HG03378 (cell line): ENCODE measurements at regions not wholly inside any gene's neighbourhood (a gene's known extent, or its start where the extent isn't known, plus 50 kb on each side); places are given as distances from the start of the nearest gene placed in this dataset.
"Not testable (repeated sequence)": the region's sequence is repeated elsewhere in the genome, so short reads cannot be mapped to it uniquely, and the experiment has no call there.

Experiments used
- ATAC-seq: cut with Tn5 transposase; IDR thresholded peaks from one replicate; pipeline ENCODE4 v1.9.1; 2021; ENCODE audit warnings: mild to moderate bottlenecking, moderate library complexity; ENCODE audit not compliant: unreplicated experiment

DNA sequence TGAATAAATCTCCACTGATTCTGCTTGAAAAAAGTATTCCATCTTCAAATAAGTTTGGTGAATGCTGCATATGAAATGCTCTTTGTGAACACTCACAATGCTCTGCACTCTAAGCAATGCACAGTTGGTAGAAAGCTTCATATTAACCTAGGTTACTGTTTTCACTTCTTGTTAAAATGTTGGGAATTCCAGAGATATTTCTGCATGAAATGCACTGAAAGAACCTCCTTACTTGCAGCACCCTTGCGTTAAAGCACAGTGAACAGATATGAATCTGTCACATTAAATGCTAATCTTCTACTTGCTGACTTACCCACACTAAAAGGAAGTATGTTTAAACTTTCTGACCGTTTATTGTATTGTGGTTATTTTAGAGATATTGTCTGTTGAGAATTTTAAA lies 584.1 kb upstream of the NUDT12 start:
- ATAC-seq, result no peak

DNA sequence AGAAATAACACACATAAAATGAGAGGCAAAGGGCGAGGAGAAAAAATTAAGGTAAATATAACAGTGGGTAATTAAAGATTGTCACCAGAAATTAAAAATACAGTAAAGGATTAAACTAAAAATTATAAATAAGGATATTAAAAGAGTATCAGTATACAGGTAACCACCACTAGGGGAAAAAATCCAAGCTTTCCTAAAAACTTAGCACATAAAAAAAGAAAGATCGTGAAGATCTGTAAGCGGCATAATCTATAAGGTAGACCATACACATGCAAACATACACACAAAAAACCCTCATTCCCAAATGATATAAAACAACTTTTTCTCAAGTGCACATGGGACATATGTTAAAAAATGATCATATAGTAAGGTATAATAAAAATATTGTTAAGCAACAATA lies 577.3 kb upstream of the NUDT12 start:
- ATAC-seq, result no peak

DNA sequence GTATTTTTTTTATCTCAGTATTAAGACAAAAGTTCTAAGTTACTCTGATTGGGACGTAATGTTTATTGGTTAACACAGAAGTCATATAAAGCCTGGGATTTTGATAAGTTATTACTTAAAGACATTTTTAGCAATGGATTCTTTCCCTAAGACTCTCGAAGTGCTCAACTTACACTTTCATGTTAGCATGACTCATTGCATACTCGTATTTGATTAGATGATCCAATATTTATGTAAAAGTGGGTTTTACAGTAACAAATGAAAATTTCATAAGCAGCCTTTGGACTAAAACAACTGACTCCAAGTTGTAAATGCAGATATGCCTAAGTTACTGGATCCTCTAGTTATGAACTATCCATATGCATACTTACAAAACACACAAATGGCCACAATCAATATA lies 567.7 kb upstream of the NUDT12 start:
- ATAC-seq, result no peak

DNA sequence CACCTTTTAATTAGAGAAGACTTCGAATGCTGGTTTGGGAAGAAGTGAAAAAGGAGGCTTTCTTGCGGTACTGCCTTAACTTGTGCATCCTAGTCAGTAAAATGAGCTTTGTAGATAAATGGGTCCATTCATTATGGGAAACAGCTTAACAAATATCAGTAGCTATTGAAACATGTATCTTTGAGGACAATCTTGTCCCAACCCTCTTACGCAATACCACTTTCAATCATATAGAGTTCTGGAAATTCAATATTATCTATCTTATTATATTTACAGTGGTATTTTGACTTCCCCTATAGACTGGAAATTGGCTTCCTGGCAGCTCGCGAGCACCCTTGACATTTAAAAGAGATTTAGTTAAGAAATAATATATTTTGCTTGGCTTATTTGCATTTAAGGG lies 565.8 kb upstream of the NUDT12 start:
- ATAC-seq, result no peak

DNA sequence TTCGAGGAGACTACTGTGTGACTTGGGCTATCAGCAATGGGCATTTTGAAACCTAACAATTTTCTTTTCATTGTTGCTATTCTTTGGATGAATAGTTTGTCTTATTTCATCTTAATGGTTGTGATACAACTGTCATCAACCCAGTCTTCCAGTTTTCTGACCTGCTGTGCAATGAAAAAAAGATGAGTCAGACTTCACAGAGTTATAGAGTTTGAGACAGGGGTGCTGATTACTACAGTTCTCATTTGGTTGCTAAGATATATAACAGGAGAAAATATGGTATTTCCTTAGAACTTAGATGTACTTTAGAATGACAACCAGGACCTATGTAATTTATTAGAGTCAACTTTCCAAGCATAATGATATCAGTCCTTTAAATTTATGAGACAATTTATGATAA lies 564.4 kb upstream of the NUDT12 start:
- no peak for ATAC-seq

DNA sequence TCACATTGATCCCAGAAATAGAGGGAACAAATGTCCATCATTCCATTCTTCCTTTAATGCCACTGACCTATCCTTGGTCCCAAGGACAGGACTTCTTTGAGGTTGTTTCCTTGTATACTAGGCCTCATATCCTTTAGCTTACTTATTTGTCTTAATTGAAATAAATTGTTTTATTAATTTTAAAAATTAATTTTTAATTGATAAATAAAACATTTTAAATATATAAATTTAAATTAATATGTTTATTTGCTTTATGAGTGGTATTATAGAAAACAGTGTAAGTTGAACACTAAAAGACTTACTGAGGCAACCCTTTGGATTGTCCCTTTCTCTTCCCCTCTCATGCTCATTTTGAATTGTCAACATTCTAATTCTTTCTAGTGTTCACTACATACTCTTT lies 556.9 kb upstream of the NUDT12 start:
- no peak for ATAC-seq

DNA sequence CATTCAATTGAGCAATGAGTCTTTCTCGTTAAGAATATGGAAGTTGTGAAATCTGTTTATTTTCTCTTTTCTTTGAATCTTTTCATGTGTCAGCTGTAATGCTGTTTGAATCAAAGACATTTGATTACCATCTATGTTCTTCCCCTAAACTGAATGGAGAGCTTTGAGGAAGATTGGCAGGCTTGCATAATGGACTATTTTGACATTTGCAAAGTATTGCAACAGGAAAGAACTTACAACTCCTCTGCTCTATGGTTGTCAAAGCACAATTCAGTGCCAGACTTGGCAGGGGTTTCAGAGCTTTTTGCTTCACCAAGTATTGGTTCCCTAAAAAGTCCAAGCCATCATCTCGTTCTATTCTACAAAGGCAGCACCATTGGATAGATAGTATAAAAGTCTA lies 549.0 kb upstream of the NUDT12 start:
- no peak for ATAC-seq

DNA sequence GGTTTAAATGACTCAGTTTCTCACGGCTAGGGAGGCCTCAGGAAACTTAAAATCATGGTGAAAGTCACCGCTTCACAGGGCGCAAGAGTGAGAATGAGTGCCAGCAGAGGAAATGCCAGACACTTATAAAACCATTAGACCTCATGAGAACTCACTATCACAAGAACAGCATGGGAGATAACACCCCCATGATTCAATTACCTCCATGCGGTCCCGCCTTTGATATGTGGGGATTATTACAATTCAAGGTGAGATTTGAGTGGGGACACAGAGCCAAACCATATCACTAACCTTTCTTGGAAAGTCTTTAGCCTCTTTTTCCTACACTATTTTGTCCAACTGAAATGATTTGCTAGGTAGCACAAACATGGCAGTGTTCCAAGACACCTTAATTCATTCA lies 533.9 kb upstream of the NUDT12 start:
- ATAC-seq, result no peak

DNA sequence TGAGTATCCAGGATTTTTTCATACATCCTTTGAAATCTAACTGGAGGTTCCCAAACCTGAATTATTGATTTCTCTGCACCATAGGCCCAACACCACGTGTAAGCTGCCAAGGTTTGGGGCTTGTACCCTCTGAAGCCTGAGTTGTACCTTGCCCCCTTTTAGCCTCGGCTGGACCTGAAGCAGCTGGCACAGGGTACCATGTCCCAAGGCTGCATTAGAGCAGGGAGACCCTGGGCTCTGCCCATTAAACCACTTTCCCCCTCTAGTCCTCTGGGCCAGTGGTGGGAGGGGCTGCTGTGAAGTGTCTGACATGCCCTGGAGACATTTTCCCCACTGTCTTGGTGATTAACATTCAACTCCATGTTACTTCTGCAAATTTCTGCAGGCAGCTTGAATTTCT lies 532.9 kb upstream of the NUDT12 start:
- ATAC-seq, result no peak

DNA sequence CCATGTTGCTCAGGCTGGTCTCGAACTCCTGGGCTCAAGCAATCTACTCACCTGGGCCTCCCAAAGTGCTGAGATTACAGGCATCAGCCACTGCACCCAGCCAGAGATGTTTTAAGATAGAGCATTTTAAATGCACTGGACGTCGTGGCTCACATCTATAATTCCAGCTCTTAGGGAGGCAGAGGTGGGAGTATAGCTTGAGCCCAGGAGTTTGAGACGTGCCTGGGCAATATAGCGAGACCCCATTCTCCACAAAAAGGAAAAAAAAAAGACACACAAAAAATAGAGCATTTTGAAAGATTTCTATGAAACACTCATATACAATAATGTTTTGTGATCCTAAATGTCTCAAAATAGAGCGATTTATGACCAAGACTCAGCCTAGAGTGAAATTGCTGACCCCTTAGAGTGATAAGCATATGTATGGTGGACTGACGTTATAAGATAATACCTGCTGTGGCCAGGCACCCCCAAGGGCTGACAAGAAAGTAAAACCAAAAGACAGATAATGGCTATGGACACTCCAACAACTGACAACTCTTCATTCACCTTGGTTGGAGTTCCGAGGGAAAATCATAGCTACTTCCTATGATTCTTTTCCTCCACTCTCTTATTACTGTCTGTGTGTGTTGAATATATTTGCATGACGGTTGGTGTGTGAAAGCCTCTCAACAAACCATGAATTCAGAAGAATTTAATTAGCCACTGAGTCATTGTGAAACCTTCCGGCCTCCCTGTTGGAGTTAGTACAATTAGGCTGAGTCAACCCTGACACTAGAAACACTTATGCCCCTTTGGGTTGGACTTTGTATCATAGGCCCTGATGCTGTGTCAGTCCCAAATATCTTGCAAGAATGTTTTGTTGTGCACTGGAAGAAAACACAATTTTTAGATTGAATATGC lies 526.5 kb upstream of the NUDT12 start:
- no peak for ATAC-seq

DNA sequence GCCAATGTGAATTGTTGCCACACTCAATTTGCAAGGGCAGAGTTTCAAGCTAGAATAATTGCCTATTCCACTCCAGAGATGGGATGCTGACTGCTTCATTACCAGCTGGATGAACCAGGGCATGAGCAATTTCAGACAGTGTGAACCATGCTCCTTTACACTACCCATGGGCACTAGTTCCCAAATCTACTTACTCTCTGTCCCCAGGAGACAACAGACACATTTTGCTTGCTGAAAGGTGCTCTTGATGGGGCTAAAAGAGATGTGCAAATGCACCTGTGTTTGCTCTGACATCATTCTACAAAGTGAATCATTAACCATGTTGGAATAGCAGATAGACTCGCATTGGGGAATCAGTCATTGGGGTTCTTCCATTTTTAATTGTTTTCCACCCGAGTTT lies 522.3 kb upstream of the NUDT12 start:
- no peak for ATAC-seq

DNA sequence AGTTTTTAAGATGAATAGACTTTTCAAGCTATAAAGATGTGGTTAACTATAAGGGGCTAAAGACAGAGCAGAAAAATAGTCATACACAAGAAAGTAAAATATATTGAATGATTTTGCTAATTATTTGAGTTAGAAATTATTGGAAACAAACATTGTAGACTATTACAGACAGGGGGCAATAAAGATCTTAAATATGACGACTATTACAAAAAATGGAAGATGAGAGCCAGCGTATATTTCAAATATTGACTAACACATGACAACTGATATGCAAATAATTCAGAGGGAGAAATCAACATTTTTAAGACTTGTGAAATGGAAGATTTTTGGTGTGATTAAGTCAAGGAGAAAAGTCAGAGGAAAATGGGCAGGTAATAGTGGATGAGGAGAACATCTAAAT lies 520.2 kb upstream of the NUDT12 start:
- no peak for ATAC-seq

DNA sequence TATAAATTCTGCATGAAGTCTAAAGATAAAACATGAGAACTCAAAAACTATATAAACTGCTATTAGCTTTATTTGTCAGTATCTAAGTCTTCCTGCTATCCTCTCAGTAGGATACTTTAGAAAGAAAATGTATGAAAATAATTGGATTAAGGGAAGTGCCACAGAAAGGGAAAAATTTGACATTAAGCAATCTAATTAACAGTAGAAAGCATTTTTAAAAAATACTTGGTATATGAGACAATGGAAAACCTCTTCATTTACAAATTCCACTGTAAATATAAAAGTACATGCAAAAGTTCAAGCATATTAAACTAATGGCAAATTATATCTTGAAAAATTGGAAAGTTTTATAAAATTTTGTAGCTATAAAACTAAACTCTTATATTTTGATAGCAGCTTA lies 518.6 kb upstream of the NUDT12 start:
- ATAC-seq, result no peak

DNA sequence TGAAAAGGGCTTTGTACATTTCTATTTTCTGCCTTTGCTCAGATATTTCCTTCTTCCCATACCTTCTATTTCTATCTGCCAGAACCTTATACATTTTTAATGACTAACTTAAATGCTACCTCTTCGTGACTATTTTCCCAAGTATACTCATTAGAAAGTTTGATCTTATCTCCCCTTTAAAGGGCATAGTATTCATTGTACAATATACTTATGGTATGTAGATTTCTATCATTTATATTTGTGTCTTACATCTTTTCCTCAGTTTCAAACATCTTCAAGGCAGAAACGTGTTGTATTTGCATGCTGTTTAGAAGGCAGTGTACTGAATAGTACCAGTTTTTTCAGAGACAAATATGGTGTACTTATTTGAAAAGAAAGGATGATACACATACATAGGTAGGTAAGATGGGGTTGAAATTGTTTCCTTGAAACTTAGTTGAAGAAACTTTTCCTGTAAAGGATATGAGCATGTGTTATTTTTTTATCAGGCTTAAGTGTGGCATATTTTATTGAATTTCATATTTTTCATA lies 518.1 kb upstream of the NUDT12 start:
- no peak for ATAC-seq

DNA sequence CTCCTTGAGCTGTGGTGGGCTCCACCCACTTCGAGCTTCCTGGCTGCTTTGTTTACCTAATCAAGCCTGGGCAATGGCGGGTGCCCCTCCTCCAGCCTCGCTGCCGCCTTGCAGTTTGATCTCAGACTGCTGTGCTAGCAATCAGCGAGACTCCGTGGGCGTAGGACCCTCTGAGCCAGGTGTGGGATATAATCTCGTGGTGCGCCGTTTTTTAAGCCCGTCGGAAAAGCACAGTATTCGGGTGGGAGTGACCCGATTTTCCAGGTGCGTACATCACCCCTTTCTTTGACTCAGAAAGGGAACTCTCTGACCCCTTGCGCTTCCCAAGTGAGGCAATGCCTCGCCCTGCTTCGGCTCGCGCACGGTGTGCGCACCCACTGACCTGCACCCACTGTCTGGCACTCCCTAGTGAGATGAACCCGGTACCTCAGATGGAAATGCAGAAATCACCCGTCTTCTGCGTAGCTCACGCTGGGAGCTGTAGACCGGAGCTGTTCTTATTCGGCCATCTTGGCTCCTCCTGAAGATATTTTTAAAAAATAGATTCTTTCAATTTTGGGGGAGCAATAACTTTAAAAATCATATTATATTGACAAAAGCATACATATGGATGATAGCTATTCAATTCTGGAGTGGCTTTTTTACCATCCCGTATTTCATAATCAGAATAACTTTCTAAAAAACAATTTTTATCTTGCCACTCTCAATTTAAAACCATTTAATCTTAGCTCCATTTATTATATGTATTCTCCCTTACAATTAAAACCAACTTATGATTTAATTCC lies 517.5 kb upstream of the NUDT12 start:
- ATAC-seq, result not testable (repeated sequence)

DNA sequence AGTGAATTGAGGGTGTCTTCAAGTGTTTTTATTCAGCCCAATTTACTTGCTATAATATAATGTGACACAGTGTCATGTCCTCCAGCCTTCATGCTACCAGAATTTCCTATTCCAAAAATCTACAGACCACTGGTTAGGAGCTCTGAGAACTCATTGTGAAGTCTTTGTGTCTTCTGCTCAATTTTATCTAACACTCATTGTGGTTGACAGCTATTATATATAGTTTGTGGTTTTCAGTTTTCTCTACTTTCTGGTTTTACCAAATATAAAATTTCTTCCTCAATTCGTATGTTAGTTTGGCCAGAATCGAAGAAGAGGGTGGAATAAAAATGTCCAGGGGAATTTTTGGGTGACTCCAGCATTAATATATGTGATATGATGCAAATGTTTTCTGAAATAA lies 509.3 kb upstream of the NUDT12 start:
- no peak for ATAC-seq

DNA sequence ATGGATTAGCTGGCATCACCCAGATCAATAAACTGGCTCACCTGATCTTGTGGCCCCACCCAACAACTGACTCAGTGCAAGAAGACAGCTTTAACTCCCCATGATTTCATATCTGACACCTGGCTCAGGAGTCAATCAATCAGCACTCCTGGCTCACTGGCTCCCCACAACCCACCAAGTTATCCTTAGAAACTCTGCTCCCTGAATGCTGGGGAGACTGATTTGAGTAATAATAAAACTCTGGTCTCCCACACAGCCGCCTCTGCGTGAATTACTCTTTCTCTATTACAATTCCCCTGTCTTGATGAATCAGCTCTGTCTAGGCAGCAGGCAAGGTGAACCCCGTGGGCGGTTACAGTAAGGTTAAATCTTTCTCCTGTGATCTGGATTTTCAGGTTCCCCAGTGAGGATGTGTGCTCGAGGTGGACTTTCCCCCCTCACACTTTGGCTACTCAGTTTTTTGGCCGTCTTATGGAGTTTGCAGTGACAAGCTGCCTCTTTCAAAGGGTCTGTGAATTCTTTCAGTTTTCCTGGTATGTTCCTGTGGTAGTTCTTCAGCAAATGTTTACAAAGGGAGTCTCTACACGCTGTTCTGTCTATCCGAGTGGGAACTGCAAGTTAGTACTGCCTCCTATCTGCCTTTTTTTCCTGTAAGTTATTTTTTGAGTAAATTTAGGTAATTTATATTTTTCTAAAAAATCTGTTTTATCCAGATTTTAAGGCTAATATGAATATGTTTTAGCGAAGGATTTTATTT lies 500.2 kb upstream of the NUDT12 start:
- ATAC-seq, result no peak

DNA sequence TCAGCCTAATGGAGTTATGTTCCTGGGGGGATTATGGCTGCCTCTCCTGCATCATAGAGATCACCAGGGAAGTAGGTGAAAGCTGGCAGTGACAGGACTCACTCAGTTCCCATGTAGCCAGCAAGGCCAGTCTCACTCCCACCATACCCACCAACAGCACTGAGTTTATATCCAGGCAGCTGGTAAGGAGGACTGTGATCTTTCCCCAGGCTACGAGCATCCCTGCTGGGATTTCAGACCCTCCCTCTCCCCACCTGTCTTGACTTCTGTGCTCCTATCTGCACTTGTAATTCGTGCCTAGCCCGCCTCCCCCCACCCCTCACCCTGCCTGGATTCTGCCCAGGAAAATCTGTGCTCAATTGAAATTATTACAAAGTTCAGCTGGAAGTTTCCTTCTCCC lies 499.1 kb upstream of the NUDT12 start:
- ATAC-seq, result no peak

DNA sequence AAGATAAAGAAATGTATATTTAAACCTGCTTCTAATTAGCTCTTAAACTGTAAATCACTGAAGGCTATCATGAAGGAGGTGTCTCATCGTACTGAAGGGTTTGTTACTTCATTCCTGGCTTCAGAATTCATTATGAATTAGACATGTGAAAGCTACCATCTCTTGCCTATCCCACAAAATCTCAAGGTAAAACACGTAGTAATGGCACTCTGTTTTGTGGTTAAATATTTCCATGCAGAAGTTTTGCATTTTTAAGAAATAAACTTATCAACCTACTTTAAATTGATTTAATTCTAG lies 490.7 kb upstream of the NUDT12 start:
- ATAC-seq, result no peak

DNA sequence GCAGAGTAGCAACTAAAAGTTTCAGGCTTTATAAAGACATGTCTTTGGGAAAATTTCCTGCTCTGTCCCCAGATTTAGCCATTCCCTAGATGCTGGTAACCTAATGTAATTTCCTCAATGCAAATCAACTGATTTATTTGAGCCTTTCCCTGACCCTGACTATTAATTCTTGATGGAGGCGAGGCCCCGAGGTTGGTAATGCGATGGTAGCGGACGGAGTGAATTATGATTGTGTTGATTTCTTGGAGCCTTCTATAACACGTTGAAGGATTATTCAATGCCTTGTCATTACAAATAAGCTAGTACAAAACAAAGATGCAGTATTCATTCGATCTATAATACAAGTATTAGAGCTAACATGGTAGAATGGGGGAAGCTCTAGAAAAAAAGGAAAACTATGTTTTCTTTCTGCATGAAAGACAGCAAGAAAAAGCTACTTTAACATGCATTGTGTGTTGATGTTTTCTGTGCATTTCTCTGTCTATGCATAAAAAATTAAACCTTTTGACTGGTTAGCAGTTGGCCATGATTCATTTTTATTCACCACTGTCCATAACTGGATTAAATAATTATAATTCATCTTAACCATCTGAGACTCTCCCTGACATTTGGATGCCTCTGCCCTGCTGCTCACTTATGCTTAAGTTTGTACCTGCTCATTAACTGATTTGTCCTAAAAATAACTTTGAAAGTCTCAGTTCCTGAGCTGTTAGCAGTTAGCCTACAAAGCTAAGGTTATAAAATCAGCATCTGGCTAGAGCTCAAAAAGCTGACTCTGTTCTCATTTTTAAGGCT lies 490.2 kb upstream of the NUDT12 start:
- ATAC-seq, result no peak

DNA sequence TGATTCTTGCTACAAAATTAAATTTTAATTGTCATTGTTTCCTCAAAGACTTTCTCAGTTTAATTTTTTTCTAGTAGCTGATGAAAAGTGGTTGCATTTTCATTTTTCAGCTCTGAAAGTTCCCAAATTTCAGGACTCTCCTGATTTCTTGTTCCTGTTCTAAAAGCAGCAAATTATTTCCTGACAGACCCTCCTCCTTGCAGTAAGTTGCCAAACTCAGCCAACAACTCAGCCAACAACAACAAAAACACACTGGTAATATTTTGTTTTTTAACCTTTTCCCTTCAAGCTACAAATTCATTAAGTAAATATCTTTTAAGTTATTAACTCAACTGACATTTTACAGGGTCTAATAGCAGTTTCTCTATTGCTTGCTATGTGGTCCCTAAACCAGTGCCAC lies 487.8 kb upstream of the NUDT12 start:
- ATAC-seq, result no peak
